ENCODE measurements at regions not wholly inside any gene's neighbourhood (a gene's known extent, or its start where the extent isn't known, plus 50 kb on each side); places are given as distances from the start of the nearest gene placed in this dataset.
"Not testable (repeated sequence)": the region's sequence is repeated elsewhere in the genome, so short reads cannot be mapped to it uniquely, and the experiment has no call there.

- Histone ChIP-seq H3K4me2 (ENCODE audit: low read length) (no peak overlapping the region), H3K4me3 (ENCODE audit: low read length) (no peak overlapping the region), H3K23ac (ENCODE audit: low read length) (no peak overlapping the region), H2BK15ac (replicated peaks; ENCODE audit: low read depth) (no peak overlapping the region), H3K36me3 (ENCODE audit: control insufficient read depth, insufficient read depth, low read length) (no peaks in the 10 kb centered on the region), H2BK120ac (ENCODE audit: low read depth, low read length) (no peak overlapping the region), H3K4me1 (ENCODE audit: control insufficient read depth, low read depth, low read length) (no peaks in the 10 kb centered on the region), H2AK5ac (ENCODE audit: low read length) (no peak overlapping the region), H4K5ac (ENCODE audit: low read length) (no peak overlapping the region), H3K9ac (ENCODE audit: low read length) (no peak overlapping the region), H3K56ac (ENCODE audit: low read length) (no peak overlapping the region), H3K27me3 (ENCODE audit: insufficient read depth, low read length, poor library complexity) (no peaks in the 10 kb centered on the region), H3K4ac (ENCODE audit: low read depth, low read length) (no peak overlapping the region), H2BK5ac (ENCODE audit: low read length) (no peak overlapping the region), H3K79me1 (ENCODE audit: low read length) (no peaks in the 10 kb centered on the region), H3K18ac (ENCODE audit: low read length) (no peak overlapping the region), H3K79me2 (ENCODE audit: control insufficient read depth, insufficient read depth, low read length) (no peaks in the 10 kb centered on the region), H3K27ac (ENCODE audit: low read depth, low read length) (no peak overlapping the region), H4K8ac (ENCODE audit: low read depth, low read length) (no peak overlapping the region)
- no peak for DNase-seq
- no CpG with 5 or more reads among the region's 2 CpGs for WGBS (ENCODE audit: extremely low coverage, insufficient coverage, low lambda C conversion rate)
Observed at GRCh38 chr7:110486549-110486948, 604.4 kb upstream of the LRRN3 start.

DNA sequence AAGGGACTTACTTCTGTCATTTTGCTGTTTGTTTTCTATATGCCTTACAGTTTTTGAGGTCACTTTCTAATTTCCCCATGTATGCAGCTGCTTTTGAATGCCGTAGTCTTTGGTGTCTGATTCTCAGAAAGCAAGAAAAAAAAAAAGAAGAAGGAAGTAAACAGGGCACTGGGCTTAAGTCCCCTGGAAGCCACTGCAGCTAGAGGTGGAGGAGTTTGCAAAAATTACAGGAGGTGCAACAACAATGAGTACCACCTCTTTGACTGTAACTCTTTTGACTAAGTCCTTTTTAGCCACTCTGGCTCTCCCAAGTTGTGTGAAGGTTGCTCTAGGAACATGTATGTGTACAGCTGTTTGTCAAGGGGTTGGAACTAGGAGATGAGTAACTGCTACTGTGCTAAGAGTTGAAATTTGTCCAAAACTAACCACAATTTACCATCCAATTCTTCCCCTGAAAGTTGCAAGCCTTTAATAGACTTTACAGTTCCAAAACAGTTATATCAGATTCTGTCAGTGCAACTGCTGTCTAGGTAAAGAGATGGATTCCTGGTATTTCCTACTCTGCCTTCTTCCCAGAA is 588.0 kb upstream of the LRRN3 start:
- Histone ChIP-seq H3K4me1 (ENCODE audit: control insufficient read depth, low read depth, low read length) (no peaks in the 10 kb centered on the region), H2BK5ac (ENCODE audit: low read length) (no peak overlapping the region), H3K56ac (ENCODE audit: low read length) (no peak overlapping the region), H2BK15ac (replicated peaks; ENCODE audit: low read depth) (no peak overlapping the region), H3K18ac (ENCODE audit: low read length) (no peak overlapping the region), H4K8ac (ENCODE audit: low read depth, low read length) (no peak overlapping the region), H3K4ac (ENCODE audit: low read depth, low read length) (no peak overlapping the region), H3K79me2 (ENCODE audit: control insufficient read depth, insufficient read depth, low read length) (no peaks in the 10 kb centered on the region), H3K79me1 (ENCODE audit: low read length) (no peaks in the 10 kb centered on the region), H3K9ac (ENCODE audit: low read length) (no peak overlapping the region), H4K5ac (ENCODE audit: low read length) (no peak overlapping the region), H3K4me3 (ENCODE audit: low read length) (no peak overlapping the region), H3K23ac (ENCODE audit: low read length) (no peak overlapping the region), H2BK120ac (ENCODE audit: low read depth, low read length) (no peak overlapping the region), H3K4me2 (ENCODE audit: low read length) (no peak overlapping the region), H3K27me3 (ENCODE audit: insufficient read depth, low read length, poor library complexity) (no peaks in the 10 kb centered on the region), H3K27ac (ENCODE audit: low read depth, low read length) (no peak overlapping the region), H3K36me3 (ENCODE audit: control insufficient read depth, insufficient read depth, low read length) (no peaks in the 10 kb centered on the region), H2AK5ac (ENCODE audit: low read length) (no peak overlapping the region)
- no peak for DNase-seq
- no CpG with 5 or more reads among the region's 1 CpG for WGBS (ENCODE audit: extremely low coverage, insufficient coverage, low lambda C conversion rate)

DNA sequence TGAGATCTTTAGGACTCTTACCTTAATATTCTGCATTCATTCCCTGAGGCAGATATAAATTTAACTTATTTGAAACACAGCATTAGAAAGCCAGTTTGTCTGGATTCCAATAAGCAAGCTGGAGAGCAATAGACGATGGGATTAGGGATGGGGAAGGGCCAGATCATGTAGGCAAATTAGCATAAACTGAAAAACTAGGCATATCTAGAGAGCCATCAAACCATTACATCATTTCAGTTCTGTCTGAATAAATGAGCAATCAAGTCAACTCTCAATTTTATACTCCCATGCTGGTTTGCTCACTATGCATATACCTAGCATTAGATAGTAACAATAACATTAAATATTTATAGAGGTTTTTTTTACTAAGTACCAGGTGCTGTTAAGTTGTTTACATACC is 583.6 kb upstream of the LRRN3 start:
- DNase-seq = no peak
- no peak overlapping the region for H3K27ac ChIP-seq (ENCODE audit: low read depth, low read length)
- H3K18ac ChIP-seq (ENCODE audit: low read length) = no peak overlapping the region
- H3K4me3 ChIP-seq (ENCODE audit: low read length) = no peak overlapping the region
- WGBS (ENCODE audit: extremely low coverage, insufficient coverage, low lambda C conversion rate) = no CpG with 5 or more reads among the region's 1 CpG
- H3K9ac ChIP-seq (ENCODE audit: low read length) = no peak overlapping the region
- H2BK120ac ChIP-seq (ENCODE audit: low read depth, low read length) = no peak overlapping the region
- no peak overlapping the region for H2BK5ac ChIP-seq (ENCODE audit: low read length)
- no peaks in the 10 kb centered on the region for H3K27me3 ChIP-seq (ENCODE audit: insufficient read depth, low read length, poor library complexity)
- H3K4me2 ChIP-seq (ENCODE audit: low read length) = no peak overlapping the region
- no peak overlapping the region for H2AK5ac ChIP-seq (ENCODE audit: low read length)
- H3K4ac ChIP-seq (ENCODE audit: low read depth, low read length) = no peak overlapping the region
- no peak overlapping the region for H3K56ac ChIP-seq (ENCODE audit: low read length)
- no peaks in the 10 kb centered on the region for H3K36me3 ChIP-seq (ENCODE audit: control insufficient read depth, insufficient read depth, low read length)
- no peak overlapping the region for H3K23ac ChIP-seq (ENCODE audit: low read length)
- H3K79me1 ChIP-seq (ENCODE audit: low read length) = no peaks in the 10 kb centered on the region
- no peak overlapping the region for H4K8ac ChIP-seq (ENCODE audit: low read depth, low read length)
- H2BK15ac ChIP-seq (replicated peaks; ENCODE audit: low read depth) = no peak overlapping the region
- no peaks in the 10 kb centered on the region for H3K79me2 ChIP-seq (ENCODE audit: control insufficient read depth, insufficient read depth, low read length)
- H3K4me1 ChIP-seq (ENCODE audit: control insufficient read depth, low read depth, low read length) = no peaks in the 10 kb centered on the region
- H4K5ac ChIP-seq (ENCODE audit: low read length) = no peak overlapping the region

DNA sequence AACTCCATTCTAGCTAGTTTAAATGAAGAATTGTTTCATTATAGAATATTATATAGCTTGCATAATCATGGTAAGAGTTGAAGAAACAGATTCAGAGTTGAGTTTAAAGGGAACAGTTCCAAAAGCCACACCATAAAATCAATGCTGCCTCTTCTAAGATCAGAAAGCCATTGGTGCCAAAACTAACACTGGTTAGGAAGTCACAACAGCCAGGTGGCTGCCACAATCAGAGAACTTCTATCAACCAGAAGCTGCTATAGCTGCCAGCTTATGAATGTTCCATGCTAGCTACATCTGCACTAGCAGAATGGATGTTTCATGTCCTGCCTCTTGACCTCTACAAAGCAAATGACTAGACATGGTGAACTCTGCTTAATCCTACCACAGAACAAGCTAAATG is 583.1 kb upstream of the LRRN3 start:
- no peak for DNase-seq
- Histone ChIP-seq H3K27ac (ENCODE audit: low read depth, low read length) (no peak overlapping the region), H3K4me3 (ENCODE audit: low read length) (no peak overlapping the region), H3K79me2 (ENCODE audit: control insufficient read depth, insufficient read depth, low read length) (no peaks in the 10 kb centered on the region), H3K56ac (ENCODE audit: low read length) (no peak overlapping the region), H3K18ac (ENCODE audit: low read length) (no peak overlapping the region), H3K9ac (ENCODE audit: low read length) (no peak overlapping the region), H3K36me3 (ENCODE audit: control insufficient read depth, insufficient read depth, low read length) (no peaks in the 10 kb centered on the region), H3K4ac (ENCODE audit: low read depth, low read length) (no peak overlapping the region), H3K27me3 (ENCODE audit: insufficient read depth, low read length, poor library complexity) (no peaks in the 10 kb centered on the region), H3K79me1 (ENCODE audit: low read length) (no peaks in the 10 kb centered on the region), H3K23ac (ENCODE audit: low read length) (no peak overlapping the region), H3K4me2 (ENCODE audit: low read length) (no peak overlapping the region), H4K8ac (ENCODE audit: low read depth, low read length) (no peak overlapping the region), H3K4me1 (ENCODE audit: control insufficient read depth, low read depth, low read length) (no peaks in the 10 kb centered on the region), H2AK5ac (ENCODE audit: low read length) (no peak overlapping the region), H2BK15ac (replicated peaks; ENCODE audit: low read depth) (no peak overlapping the region), H4K5ac (ENCODE audit: low read length) (no peak overlapping the region), H2BK120ac (ENCODE audit: low read depth, low read length) (no peak overlapping the region), H2BK5ac (ENCODE audit: low read length) (no peak overlapping the region)

- H3K23ac ChIP-seq (ENCODE audit: low read length); H2BK15ac ChIP-seq (replicated peaks; ENCODE audit: low read depth); H3K4me1 ChIP-seq (ENCODE audit: control insufficient read depth, low read depth, low read length); H2BK120ac ChIP-seq (ENCODE audit: low read depth, low read length); H4K8ac ChIP-seq (ENCODE audit: low read depth, low read length); H3K79me1 ChIP-seq (ENCODE audit: low read length); H2BK5ac ChIP-seq (ENCODE audit: low read length); H3K27ac ChIP-seq (ENCODE audit: low read depth, low read length); H3K4me2 ChIP-seq (ENCODE audit: low read length); H3K36me3 ChIP-seq (ENCODE audit: control insufficient read depth, insufficient read depth, low read length); H2AK5ac ChIP-seq (ENCODE audit: low read length); H3K4ac ChIP-seq (ENCODE audit: low read depth, low read length); H3K27me3 ChIP-seq (ENCODE audit: insufficient read depth, low read length, poor library complexity); DNase-seq; H3K9ac ChIP-seq (ENCODE audit: low read length); H4K5ac ChIP-seq (ENCODE audit: low read length); H3K56ac ChIP-seq (ENCODE audit: low read length); H3K79me2 ChIP-seq (ENCODE audit: control insufficient read depth, insufficient read depth, low read length); H3K18ac ChIP-seq (ENCODE audit: low read length); H3K4me3 ChIP-seq (ENCODE audit: low read length): not testable (repeated sequence)
- whole genome bisulfite sequencing (ENCODE audit: extremely low coverage, insufficient coverage, low lambda C conversion rate) = no CpG with 5 or more reads among the region's 5 CpGs
Observed at GRCh38 chr7:110514975-110515551, 575.9 kb upstream of the LRRN3 start.

DNA sequence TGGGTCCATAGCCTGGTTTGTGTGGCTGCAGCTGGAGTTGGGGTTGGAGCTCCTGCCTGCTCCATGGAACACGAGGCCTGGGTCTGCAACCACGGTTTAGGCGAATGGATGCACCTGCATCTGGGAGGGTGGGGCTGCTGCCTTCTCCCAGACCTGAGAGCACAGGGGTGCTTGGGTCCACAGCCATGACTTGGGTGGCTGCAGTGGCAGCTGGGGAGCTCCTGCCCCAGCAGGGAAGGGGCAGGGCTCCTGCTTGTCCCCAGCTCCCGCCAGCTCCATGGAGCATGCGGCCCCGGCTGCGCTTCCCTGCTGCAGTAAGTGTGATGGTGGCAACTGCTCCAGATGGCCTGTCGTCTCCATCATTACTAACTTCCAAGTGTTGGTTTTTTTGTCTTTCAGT is 571.1 kb upstream of the LRRN3 start:
- Histone ChIP-seq H3K56ac (ENCODE audit: low read length) (no peak overlapping the region), H2BK15ac (replicated peaks; ENCODE audit: low read depth) (no peak overlapping the region), H3K4me2 (ENCODE audit: low read length) (no peak overlapping the region), H3K9ac (ENCODE audit: low read length) (no peak overlapping the region), H4K8ac (ENCODE audit: low read depth, low read length) (no peak overlapping the region), H4K5ac (ENCODE audit: low read length) (no peak overlapping the region), H3K36me3 (ENCODE audit: control insufficient read depth, insufficient read depth, low read length) (no peaks in the 10 kb centered on the region), H3K4me1 (ENCODE audit: control insufficient read depth, low read depth, low read length) (no peaks in the 10 kb centered on the region), H3K23ac (ENCODE audit: low read length) (no peak overlapping the region), H3K4me3 (ENCODE audit: low read length) (no peak overlapping the region), H3K79me2 (ENCODE audit: control insufficient read depth, insufficient read depth, low read length) (no peaks in the 10 kb centered on the region), H3K27ac (ENCODE audit: low read depth, low read length) (no peak overlapping the region), H3K18ac (ENCODE audit: low read length) (no peak overlapping the region), H2BK120ac (ENCODE audit: low read depth, low read length) (no peak overlapping the region), H3K27me3 (ENCODE audit: insufficient read depth, low read length, poor library complexity) (no peaks in the 10 kb centered on the region), H3K79me1 (ENCODE audit: low read length) (no peaks in the 10 kb centered on the region), H2BK5ac (ENCODE audit: low read length) (no peak overlapping the region), H3K4ac (ENCODE audit: low read depth, low read length) (no peak overlapping the region), H2AK5ac (ENCODE audit: low read length) (no peak overlapping the region)
- WGBS (ENCODE audit: extremely low coverage, insufficient coverage, low lambda C conversion rate) = no CpG with 5 or more reads among the region's 8 CpGs
- DNase-seq = no peak

Data from mesendoderm (in vitro differentiated cells).